WTC11 (cell line): ENCODE measurements at regions not wholly inside any gene's neighbourhood (a gene's known extent, or its start where the extent isn't known, plus 50 kb on each side); places are given as distances from the start of the nearest gene placed in this dataset.

Experiments used
- ATAC-seq: fragments of 200-7000 bp; cut with Tn5 transposase; 2 replicates; pipeline ENCODE4 v1.10.0; 2021; ENCODE audit warnings: mild to moderate bottlenecking, moderate library complexity
- CTCF ChIA-PET: fragments of 300-600 bp; sonication (Branson Sonifier 250); formaldehyde crosslinking; loops from one replicate; lab custom pipeline; 2021; ENCODE audit warnings: antibody characterized with exemption; lab: Charles Lee
- POLR2A ChIA-PET: fragments of 350-600 bp; sonication (Branson Sonifier 250); formaldehyde crosslinking; loops from one replicate; lab custom pipeline; 2021; ENCODE audit warnings: antibody characterized with exemption; lab: Charles Lee
- DNase-seq: peaks from one replicate; pipeline ENCODE4 v3.0.0; 2021; ENCODE audit warnings: low spot score
- H3K27ac Mint-ChIP-seq: 2 replicates; pipeline ENCODE4 v1.8.0; 2021; ENCODE audit warnings: mixed read lengths
- H3K27me3 Mint-ChIP-seq: 2 replicates; pipeline ENCODE4 v1.8.0; 2021; ENCODE audit warnings: low read depth, mild to moderate bottlenecking, moderate library complexity, mixed read lengths
- H3K36me3 Mint-ChIP-seq: 2 replicates; pipeline ENCODE4 v1.8.0; 2021; ENCODE audit warnings: mixed read lengths
- H3K4me1 Mint-ChIP-seq: 2 replicates; pipeline ENCODE4 v1.8.0; 2022; ENCODE audit warnings: mixed read lengths
- H3K4me3 Mint-ChIP-seq: 2 replicates; pipeline ENCODE4 v1.8.0; 2021; ENCODE audit warnings: mild to moderate bottlenecking, moderate library complexity, mixed read lengths
- H3K9me3 Mint-ChIP-seq: 2 replicates; pipeline ENCODE4 v1.8.0; 2021; ENCODE audit warnings: mixed read lengths
- ESRRA ChIP-seq: sonication (generic); formaldehyde crosslinking; IDR thresholded peaks from 2 replicates; pipeline ENCODE4 v1.8.1; 2022; ENCODE audit warnings: mild to moderate bottlenecking, missing genetic modification reagents, borderline replicate concordance
- GABPB1 ChIP-seq: sonication (generic); formaldehyde crosslinking; IDR thresholded peaks from 2 replicates; pipeline ENCODE4 v1.8.1; 2023; ENCODE audit warnings: mild to moderate bottlenecking, missing genetic modification reagents
- HMGA2 ChIP-seq: fragments of 250-450 bp; sonication (Bioruptor Pico); IDR thresholded peaks from 2 replicates; pipeline ENCODE4 v1.4.0; 2021; ENCODE audit warnings: mild to moderate bottlenecking, moderate library complexity
- MXD4 ChIP-seq: fragments of 250-450 bp; sonication (Bioruptor Pico); IDR thresholded peaks from 2 replicates; pipeline ENCODE4 v1.8.0; 2021; ENCODE audit warnings: mild to moderate bottlenecking, moderate library complexity, borderline replicate concordance
- NR1H2 ChIP-seq: sonication (generic); formaldehyde crosslinking; IDR thresholded peaks from 2 replicates; pipeline ENCODE4 v1.9.0; 2021; ENCODE audit warnings: mild to moderate bottlenecking, moderate library complexity, missing genetic modification reagents
- OVOL2 ChIP-seq: fragments of 250-450 bp; sonication (Bioruptor Pico); IDR thresholded peaks from 2 replicates; pipeline ENCODE4 v1.9.0; 2021; ENCODE audit warnings: mild to moderate bottlenecking, borderline replicate concordance
- ZNF121 ChIP-seq: sonication (generic); formaldehyde crosslinking; IDR thresholded peaks from 2 replicates; pipeline ENCODE4 v1.8.0; 2023; ENCODE audit warnings: missing genetic modification reagents
- ZNF423 ChIP-seq: fragments of 250-450 bp; sonication (Bioruptor Pico); IDR thresholded peaks from 2 replicates; pipeline ENCODE4 v2.1.2; 2022; ENCODE audit warnings: mild to moderate bottlenecking, moderate library complexity
- TF ChIP-seq, protein P1 (sequence below): fragments of 250-450 bp; sonication (Bioruptor Pico); IDR thresholded peaks from 2 replicates; pipeline ENCODE4 v2.1.2; 2022; ENCODE audit warnings: mild to moderate bottlenecking, moderate library complexity
- TF ChIP-seq, protein P2 (sequence below): sonication (generic); formaldehyde crosslinking; IDR thresholded peaks from 2 replicates; pipeline ENCODE4 v1.8.1; 2023; ENCODE audit warnings: mild to moderate bottlenecking, missing genetic modification reagents
- TF ChIP-seq, protein P3 (sequence below): sonication (generic); formaldehyde crosslinking; IDR thresholded peaks from 2 replicates; pipeline ENCODE4 v1.8.1; 2022; ENCODE audit warnings: low read depth, mild to moderate bottlenecking, moderate library complexity, missing genetic modification reagents, borderline replicate concordance
- TF ChIP-seq, protein P4 (sequence below): sonication (generic); formaldehyde crosslinking; IDR thresholded peaks from 2 replicates; pipeline ENCODE4 v1.8.0; 2022; ENCODE audit warnings: mild to moderate bottlenecking, missing genetic modification reagents
- TF ChIP-seq, protein P5 (sequence below): fragments of 250-450 bp; sonication (Bioruptor Pico); conservative IDR thresholded peaks from 2 replicates; pipeline ENCODE4 v1.9.0; 2021; ENCODE audit warnings: mild to moderate bottlenecking
- TF ChIP-seq, protein P6 (sequence below): sonication (generic); formaldehyde crosslinking; IDR thresholded peaks from 2 replicates; pipeline ENCODE4 v1.8.1; 2023; ENCODE audit warnings: mild to moderate bottlenecking, missing genetic modification reagents, borderline replicate concordance

DNA sequence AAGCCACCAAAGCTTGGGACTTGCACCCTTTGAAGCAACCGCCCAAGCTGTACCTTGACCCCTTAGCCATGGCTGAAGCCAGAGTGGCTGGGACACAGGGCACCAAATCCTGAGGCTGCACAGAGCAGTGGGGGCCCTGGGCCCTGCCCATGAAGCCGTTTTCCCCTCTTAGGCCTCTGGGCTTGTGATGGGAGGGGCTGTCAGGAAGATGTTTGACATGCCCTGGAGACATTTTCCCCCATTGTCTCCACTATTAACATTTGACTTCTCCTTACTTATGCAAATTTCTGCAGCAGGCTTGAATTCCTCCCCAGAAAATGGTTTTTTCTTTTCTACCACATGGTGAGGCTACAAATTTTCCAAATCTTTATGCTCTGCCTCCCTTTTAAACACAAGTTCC lies 522.2 kb downstream of the EDEM1 start:
- H3K27ac Mint-ChIP-seq, result no peak overlapping the region
- H3K36me3 Mint-ChIP-seq, result peaks cover 67% of the 10 kb centered on the region
- TF ChIP-seq ZNF423 (CRISPR knock-in tag) (no peak), ESRRA (CRISPR knock-in tag) (no peak), HMGA2 (CRISPR knock-in tag) (no peak), MXD4 (CRISPR knock-in tag) (no peak), NR1H2 (CRISPR knock-in tag) (no peak), GABPB1 (CRISPR knock-in tag) (no peak), OVOL2 (no peak), ZNF121 (CRISPR knock-in tag) (no peak)
- TF ChIP-seq, protein P1, sequence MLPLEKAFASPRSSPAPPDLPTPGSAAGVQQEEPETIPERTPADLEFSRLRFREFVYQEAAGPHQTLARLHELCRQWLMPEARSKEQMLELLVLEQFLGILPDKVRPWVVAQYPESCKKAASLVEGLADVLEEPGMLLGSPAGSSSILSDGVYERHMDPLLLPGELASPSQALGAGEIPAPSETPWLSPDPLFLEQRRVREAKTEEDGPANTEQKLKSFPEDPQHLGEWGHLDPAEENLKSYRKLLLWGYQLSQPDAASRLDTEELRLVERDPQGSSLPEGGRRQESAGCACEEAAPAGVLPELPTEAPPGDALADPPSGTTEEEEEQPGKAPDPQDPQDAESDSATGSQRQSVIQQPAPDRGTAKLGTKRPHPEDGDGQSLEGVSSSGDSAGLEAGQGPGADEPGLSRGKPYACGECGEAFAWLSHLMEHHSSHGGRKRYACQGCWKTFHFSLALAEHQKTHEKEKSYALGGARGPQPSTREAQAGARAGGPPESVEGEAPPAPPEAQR (CRISPR knock-in tag), result no peak
- TF ChIP-seq, protein P2, sequence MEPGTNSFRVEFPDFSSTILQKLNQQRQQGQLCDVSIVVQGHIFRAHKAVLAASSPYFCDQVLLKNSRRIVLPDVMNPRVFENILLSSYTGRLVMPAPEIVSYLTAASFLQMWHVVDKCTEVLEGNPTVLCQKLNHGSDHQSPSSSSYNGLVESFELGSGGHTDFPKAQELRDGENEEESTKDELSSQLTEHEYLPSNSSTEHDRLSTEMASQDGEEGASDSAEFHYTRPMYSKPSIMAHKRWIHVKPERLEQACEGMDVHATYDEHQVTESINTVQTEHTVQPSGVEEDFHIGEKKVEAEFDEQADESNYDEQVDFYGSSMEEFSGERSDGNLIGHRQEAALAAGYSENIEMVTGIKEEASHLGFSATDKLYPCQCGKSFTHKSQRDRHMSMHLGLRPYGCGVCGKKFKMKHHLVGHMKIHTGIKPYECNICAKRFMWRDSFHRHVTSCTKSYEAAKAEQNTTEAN (CRISPR knock-in tag), result no peak
- TF ChIP-seq, protein P3, sequence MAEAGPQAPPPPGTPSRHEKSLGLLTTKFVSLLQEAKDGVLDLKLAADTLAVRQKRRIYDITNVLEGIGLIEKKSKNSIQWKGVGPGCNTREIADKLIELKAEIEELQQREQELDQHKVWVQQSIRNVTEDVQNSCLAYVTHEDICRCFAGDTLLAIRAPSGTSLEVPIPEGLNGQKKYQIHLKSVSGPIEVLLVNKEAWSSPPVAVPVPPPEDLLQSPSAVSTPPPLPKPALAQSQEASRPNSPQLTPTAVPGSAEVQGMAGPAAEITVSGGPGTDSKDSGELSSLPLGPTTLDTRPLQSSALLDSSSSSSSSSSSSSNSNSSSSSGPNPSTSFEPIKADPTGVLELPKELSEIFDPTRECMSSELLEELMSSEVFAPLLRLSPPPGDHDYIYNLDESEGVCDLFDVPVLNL (CRISPR knock-in tag), result no peak
- TF ChIP-seq, protein P4, sequence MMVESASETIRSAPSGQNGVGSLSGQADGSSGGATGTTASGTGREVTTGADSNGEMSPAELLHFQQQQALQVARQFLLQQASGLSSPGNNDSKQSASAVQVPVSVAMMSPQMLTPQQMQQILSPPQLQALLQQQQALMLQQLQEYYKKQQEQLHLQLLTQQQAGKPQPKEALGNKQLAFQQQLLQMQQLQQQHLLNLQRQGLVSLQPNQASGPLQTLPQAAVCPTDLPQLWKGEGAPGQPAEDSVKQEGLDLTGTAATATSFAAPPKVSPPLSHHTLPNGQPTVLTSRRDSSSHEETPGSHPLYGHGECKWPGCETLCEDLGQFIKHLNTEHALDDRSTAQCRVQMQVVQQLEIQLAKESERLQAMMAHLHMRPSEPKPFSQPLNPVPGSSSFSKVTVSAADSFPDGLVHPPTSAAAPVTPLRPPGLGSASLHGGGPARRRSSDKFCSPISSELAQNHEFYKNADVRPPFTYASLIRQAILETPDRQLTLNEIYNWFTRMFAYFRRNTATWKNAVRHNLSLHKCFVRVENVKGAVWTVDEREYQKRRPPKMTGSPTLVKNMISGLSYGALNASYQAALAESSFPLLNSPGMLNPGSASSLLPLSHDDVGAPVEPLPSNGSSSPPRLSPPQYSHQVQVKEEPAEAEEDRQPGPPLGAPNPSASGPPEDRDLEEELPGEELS, result no peak
- TF ChIP-seq, protein P5, sequence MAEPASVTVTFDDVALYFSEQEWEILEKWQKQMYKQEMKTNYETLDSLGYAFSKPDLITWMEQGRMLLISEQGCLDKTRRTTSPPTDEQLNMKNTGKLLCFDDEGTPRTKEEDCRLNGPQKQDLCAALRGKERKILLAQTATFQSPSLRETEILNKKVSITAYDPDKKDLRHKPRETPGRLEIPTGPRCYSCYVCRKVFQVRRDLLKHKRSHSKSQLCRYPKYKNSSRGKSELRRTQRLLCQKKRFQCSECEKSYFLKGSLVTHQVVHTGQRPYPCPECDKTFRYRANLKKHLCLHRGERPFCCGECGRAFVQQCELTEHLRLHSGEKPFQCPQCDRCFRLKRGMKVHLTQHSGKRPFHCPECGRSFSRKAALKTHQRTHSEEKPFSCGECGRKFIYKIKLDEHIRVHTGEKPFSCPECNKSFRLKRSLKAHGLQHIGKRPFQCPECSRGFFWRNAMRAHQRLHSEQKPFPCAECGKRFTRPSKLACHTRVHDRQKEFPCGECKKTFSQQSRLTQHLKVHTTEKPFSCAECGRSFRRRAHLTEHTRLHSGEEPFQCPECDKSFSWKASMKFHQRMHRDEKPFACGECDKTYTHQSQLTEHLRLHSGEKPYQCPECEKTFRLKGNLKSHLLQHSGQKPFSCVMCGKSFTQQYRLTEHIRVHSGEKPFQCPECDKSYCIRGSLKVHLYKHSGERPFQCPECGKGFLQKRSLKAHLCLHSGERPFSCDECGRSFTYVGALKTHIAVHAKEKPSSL (CRISPR knock-in tag), result no peak
- TF ChIP-seq, protein P6, sequence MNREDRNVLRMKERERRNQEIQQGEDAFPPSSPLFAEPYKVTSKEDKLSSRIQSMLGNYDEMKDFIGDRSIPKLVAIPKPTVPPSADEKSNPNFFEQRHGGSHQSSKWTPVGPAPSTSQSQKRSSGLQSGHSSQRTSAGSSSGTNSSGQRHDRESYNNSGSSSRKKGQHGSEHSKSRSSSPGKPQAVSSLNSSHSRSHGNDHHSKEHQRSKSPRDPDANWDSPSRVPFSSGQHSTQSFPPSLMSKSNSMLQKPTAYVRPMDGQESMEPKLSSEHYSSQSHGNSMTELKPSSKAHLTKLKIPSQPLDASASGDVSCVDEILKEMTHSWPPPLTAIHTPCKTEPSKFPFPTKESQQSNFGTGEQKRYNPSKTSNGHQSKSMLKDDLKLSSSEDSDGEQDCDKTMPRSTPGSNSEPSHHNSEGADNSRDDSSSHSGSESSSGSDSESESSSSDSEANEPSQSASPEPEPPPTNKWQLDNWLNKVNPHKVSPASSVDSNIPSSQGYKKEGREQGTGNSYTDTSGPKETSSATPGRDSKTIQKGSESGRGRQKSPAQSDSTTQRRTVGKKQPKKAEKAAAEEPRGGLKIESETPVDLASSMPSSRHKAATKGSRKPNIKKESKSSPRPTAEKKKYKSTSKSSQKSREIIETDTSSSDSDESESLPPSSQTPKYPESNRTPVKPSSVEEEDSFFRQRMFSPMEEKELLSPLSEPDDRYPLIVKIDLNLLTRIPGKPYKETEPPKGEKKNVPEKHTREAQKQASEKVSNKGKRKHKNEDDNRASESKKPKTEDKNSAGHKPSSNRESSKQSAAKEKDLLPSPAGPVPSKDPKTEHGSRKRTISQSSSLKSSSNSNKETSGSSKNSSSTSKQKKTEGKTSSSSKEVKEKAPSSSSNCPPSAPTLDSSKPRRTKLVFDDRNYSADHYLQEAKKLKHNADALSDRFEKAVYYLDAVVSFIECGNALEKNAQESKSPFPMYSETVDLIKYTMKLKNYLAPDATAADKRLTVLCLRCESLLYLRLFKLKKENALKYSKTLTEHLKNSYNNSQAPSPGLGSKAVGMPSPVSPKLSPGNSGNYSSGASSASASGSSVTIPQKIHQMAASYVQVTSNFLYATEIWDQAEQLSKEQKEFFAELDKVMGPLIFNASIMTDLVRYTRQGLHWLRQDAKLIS (CRISPR knock-in tag), result no peak
- ChIA-PET CTCF (no interaction called here), POLR2A (no interaction called here)
- peak overlapping the region; percentile 6; the same call in 1 of the 2 replicates for H3K4me3 Mint-ChIP-seq
- H3K27me3 Mint-ChIP-seq, result peaks cover 7% of the 10 kb centered on the region; the same call in 1 of the 2 replicates
- DNase-seq (no peak), ATAC-seq (peak; percentile 88)
- peaks cover 33% of the 10 kb centered on the region for H3K4me1 Mint-ChIP-seq
- peaks cover 90% of the 10 kb centered on the region for H3K9me3 Mint-ChIP-seq
